Fibroblast of skin of right quadriceps (primary cell): ENCODE measurements at regions not wholly inside any gene's neighbourhood (a gene's known extent, or its start where the extent isn't known, plus 50 kb on each side); places are given as distances from the start of the nearest gene placed in this dataset.

Source experiments
- DNase-seq: peaks from one replicate; pipeline ENCODE4 v3.0.0-alpha.2; 2013

- DNase-seq = no peak
Observed at GRCh38 chrX:145631461-145631951, 186.1 kb upstream of the SLITRK2 start.

- no peak for DNase-seq
Observed at GRCh38 chrX:145654486-145654885, 163.1 kb upstream of the SLITRK2 start.

- no peak for DNase-seq
Observed at GRCh38 chrX:145673841-145674240, 143.8 kb upstream of the SLITRK2 start.

GRCh38 chrX:145677109-145677817 is 140.4 kb upstream of the SLITRK2 start:
- no peak for DNase-seq

- DNase-seq = no peak
Observed at GRCh38 chrX:145682518-145683298, 134.9 kb upstream of the SLITRK2 start.

- DNase-seq = no peak
Observed at GRCh38 chrX:145687146-145687545, 130.5 kb upstream of the SLITRK2 start.

- no peak for DNase-seq
Observed at GRCh38 chrX:145687707-145688106, 129.9 kb upstream of the SLITRK2 start.

- DNase-seq = no peak
Observed at GRCh38 chrX:145694048-145694447, 123.6 kb upstream of the SLITRK2 start.

GRCh38 chrX:145715641-145716138 is 101.9 kb upstream of the SLITRK2 start:
- no peak for DNase-seq

- DNase-seq = no peak
Observed at GRCh38 chrX:145716226-145716625, 101.4 kb upstream of the SLITRK2 start.

GRCh38 chrX:145727476-145727875 is 90.2 kb upstream of the SLITRK2 start:
- no peak for DNase-seq

- no peak for DNase-seq
Observed at GRCh38 chrX:145729635-145730034, 88.0 kb upstream of the SLITRK2 start.

GRCh38 chrX:145735036-145735435 is 82.6 kb upstream of the SLITRK2 start:
- no peak for DNase-seq

- DNase-seq = no peak
Observed at GRCh38 chrX:145751943-145752342, 65.7 kb upstream of the SLITRK2 start.
